NCI-H226 (cell line): ENCODE measurements at regions not wholly inside any gene's neighbourhood (a gene's known extent, or its start where the extent isn't known, plus 50 kb on each side); places are given as distances from the start of the nearest gene placed in this dataset.
"Not testable (repeated sequence)": the region's sequence is repeated elsewhere in the genome, so short reads cannot be mapped to it uniquely, and the experiment has no call there.

ENCODE experiments used
- DNase-seq: peaks from one replicate; pipeline ENCODE4 v3.0.0-alpha.2; 2015

DNA sequence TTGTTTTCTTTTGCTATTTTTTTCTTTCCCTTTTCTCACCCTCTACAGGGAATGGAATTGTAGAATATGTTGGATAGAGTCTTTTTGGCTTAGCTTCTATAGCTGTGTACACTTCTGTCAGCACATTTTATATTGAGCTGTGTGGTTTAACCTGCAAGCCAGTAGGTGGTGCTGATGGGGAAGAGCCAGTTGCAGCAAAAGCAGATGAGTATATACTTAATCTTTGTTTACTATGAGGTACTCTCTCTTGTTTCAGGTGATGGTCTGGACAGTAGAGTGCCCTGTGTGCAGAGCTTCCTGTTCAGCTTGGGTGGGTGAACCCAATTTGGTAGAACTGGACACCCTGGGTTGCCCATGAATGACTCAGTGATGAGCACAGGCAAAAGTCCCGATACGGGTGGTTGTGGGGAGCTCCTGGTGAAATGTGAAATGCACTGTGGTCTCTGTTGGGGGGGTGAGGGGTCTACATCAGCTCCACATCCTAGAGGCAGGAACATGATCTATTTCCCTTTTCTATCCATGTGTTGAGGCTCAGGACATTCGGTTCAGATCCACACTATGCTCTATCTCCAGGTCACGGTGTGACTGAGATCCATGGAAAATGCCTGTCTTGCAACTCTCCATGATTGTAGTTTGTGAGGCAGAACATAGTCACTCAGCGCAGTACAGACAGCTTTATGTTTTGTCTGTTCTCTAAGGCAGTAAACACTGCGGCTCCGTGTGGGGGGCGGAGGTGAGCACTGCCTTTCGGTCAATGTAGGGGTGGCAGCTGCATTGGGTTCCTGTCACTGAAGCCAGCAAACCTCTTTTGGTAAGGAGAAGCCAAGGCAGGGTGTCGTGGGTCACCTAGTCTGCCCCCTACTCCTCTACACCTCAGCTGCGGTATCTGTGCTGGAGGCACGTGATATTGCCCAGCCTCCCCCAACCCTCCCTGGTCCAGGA lies 353.2 kb downstream of the PRR16 start:
- DNase-seq: peak; percentile 26

DNA sequence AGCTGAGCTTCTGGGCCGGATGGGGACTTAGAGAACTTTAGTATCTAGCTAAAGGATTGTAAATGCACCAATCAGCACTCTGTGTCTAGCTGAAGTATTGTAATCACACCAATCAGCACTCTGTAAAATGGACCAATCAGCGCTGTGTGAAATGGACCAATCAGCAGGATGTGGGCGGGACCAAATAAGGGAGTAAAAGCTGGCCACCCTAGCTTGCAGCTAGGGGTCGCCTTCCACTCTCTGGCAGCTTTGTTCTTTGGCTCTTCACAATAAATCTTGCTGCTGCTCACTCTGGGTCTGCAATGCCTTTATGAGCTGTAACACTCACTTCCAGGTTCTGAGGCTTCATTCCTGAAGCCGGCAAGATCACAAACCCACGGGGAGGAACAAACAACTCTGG lies 354.0 kb downstream of the PRR16 start:
- no peak for DNase-seq

DNA sequence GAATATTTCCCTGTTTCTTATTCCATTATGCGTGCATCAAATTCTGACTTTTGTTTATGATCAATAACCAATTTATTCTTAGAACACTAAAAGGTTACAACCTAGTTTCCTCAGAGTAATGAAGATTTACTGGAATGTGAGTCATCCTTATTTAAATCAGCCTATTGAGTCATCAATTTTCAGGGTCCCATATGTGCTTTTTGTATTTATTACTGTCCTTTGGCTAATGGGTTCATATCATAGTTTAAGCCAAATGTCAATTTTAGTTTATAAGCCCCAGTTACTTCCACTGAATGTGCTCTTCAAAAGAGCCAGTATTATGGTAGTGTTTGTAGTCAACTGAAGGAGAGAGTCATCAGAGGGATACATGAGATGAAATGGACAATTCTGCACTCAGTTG lies 359.2 kb downstream of the PRR16 start:
- no peak for DNase-seq

DNA sequence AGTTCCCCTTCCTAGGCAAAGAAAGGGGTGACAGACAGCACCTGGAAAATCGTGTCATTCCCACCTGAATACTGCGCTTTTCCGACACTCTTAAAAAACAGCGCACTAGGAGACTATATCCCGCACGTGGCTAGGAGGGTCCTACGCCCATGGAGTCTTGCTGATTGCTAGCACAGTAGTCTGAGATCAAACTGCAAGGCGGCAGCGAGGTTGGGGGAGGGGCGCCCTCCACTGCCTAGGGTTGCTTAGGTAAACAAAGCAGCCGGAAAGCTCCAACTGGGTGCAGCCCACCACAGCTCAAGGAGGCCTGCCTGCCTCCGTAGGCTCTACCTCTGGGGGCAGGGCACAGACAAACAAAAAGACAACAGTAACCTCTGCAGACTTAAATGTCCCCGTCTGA lies 367.5 kb downstream of the PRR16 start:
- DNase-seq: not testable (repeated sequence)

DNA sequence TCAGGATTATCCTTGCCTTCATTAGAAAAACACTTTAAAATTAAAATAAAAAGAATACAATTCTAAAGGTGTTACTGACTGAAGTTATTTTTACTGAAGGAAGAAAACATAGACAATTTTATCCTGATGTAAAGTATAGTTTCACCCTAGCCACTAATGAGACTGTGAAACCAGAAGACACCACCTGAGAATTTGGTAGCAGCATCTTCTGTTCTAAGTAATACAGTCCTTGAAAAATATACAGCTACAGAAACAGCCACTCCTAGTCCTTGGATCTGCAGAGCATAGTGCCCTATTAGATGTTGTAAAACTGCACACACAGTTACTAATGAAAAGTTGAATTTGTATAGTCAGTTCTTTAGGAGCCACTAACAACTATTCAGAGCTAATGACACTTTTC lies 377.7 kb downstream of the PRR16 start:
- DNase-seq: no peak

DNA sequence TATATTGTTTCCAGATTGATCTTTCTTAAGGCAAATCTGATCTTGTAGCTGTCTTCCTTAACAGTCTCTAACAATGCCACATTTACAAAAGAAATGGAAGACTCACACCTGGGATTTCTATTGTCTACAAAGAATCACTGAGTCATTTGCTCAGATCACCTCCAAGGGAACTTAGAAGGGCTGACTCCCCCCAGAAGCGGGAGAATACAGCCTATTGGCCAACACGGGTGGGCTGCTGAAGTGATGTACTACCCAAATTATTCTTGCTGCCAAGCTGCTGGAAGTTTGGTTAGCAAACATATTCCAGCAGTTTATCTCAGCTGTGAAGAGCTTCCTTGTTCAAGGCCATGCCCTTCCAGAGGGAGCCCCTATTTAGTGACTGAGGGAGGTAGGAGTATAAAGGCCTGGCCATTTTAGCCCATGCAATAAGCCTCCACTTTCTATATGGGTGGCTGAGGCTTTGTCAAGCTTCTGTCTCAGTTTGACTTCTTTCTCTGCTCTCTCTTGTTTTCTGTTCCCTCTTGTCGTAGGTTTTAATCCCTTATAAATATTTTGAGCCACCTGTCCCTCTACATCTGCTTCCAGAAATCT lies 379.4 kb downstream of the PRR16 start:
- no peak for DNase-seq

DNA sequence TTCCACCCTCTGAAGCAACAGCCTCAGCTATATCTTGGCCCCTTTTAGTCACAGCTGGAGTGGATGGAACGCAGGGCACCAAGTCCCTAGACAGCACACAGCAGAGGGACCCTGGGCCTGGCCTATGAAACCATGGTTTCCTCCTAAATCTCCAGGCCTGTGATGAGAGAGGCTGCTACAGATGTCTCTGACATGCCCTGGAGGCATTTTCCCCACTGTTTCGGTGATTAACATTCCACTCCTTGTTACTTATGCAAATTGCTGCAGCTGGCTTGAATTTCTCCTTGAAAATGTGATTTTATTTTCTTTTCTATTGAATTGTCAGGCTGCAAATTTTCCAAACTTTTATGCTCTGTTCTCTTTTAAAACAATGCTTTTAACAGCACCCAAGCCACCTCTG lies 384.8 kb downstream of the PRR16 start:
- DNase-seq: no peak

DNA sequence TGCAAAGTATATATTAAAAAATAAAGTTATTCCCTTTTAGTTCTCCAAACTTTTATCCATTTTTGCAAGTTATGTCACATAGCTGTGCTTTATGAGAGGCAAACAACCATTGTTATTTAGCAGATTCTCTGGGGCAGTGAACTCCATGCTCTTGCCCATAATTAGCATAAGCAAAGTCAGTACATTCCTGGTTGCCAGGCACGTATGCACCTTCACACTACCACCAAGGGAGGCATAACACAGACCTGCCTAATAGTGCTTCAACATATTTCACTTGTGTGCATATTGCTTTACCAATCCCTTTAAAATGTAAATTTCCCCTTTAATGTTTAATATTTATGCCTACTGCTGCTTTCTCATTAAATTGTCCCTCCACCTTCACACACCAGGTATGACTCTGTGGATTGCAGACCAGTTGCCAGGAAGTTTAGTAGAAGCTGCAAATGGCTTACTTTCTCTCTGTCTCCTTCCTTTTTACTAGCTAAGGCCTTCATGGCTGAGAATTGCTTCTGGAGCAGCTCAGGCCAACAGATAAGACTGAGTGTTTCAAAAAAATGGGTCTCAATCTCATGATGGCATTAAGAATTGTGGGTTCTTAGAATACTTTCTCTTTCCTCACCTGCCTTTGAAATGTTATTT lies 388.2 kb downstream of the PRR16 start:
- DNase-seq: no peak

DNA sequence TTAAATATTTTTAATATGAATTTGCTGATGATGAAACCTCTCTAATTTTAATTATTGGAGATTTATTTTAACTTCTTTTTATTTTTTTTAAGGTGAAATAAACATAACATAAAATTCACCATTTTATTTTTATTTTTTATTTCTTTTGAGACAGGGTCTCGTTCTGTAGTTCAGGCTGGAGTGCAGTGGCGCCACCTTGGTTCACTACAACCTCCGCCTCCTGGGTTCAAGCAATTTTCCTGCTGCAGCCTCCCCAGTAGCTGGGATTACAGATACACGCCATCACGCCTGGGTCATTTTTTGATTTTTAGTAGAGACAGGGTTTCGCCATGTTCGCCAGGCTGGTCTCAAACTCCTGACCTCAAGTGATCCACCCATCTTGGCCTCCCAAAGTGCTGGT lies 402.9 kb downstream of the PRR16 start:
- no peak for DNase-seq

DNA sequence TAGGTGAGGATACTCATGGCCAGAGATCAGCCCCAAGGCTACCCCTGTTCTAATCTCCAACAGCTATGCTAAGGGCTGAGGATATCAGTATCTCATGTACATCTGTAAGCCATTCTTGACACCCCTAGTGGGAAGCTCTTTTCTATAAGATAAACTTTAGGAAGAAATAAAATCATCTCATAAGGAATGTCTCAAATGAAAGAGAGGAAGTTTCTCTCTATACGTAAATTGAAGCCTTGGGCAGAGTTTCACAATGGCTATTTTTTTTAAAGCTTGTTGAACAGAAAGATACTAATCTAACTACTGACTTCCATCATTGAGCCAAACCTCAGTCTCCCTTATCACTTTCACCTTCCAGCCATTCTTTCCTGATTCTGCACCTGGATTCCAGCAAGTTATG lies 405.7 kb downstream of the PRR16 start:
- DNase-seq: no peak

DNA sequence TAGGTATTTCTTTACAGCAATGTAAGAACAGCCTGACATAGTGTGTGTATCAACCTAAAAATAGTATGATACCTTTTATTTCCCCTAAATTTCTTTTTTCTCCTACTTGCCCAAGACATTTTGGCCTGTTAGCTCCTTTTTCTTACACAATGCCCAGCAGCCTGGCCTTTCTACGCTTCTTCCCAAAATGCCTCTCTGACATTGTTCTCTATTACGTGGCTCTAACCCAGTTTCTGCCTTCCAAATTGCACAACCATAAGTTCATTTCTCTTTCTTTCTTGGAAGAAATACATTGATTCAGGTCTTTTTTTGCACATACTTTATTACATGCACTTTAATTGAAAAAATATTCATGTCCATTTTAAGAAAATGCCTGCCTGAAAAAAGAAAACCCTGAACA lies 408.2 kb downstream of the PRR16 start:
- DNase-seq: no peak

DNA sequence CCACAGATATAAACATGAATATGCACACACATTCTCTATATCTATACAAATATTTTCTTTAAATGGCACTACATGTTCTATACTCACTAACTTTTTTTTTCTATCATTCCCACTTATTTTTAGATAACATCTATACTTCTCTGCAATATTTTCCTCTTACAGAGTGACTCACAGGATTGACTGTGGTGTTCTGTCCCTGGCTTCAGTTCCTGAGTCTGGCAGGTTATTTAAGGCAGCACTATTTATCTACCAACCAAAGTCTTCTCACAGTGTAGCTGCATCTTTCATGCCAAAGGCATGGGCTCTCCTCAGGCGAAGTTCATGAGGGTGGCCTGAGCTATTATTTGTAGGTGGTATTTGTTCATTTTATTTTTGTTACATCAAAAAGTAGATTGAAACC lies 409.0 kb downstream of the PRR16 start:
- DNase-seq: no peak

DNA sequence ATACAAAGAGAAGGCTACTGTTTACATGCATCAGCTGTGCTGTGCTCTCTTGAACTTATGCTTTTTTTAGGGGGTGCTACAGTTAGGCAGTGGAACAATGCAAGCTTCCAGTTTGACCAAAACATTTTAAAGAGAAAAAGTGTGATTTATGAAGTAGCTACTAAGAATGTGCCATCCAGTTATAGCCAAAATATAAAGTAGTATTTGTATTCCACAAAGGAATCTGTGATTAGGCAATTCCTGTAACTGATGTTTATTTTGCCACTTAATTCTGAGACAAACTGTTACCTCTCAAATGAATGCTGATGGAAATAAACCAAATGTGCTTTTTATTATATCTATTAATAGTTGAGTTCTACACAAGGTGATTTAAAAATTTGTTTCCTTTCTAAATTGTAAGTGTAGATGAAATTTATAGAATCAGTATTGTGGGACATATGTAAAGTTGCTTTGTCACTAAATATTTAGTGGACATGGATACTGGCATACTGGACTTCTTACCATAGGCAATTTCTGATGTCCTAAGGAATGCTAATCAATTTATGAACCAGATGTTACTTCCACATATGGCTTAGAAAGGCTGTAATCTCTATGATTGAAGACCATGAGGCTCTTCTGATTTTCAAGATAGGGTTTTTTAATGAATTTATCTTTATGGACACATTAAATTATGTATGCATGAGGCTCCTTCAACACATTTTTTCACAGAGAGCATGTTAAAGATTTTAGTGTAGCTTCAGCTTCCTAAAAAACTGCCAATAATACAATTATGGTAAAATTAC lies 410.2 kb downstream of the PRR16 start:
- DNase-seq: no peak

DNA sequence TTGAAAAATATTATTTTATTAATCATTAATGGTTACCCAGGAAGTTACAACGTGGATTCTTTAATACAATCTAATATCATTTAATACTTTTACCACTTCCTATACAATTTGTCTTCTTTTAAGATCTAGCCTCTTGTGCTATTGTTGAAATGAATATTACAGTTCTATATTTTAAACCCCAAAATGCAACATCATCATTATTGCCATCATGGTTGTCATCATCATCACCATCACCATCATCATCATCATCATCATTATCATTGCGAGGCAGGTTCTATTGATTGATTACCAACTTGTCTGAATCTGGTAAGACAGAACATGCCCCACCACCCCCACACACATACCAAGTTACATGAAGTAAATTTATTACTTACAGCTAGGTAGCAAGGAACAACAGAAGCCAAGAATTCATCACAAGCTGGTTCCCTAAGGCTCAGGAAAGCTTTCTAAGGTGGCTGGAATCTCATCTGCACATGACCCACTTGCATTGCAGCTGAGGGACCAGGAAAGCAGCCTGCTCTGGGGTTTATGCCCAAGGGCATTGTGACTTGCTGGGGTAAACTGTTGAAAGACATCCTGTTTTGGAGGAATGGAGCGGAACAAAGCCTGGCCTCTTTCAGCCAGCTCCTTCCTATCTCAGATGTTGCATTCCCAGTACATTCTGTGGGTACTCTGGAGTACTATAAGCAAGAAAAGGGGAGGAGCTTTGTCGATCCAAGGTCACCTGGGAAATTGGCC lies 418.1 kb downstream of the PRR16 start:
- no peak for DNase-seq

DNA sequence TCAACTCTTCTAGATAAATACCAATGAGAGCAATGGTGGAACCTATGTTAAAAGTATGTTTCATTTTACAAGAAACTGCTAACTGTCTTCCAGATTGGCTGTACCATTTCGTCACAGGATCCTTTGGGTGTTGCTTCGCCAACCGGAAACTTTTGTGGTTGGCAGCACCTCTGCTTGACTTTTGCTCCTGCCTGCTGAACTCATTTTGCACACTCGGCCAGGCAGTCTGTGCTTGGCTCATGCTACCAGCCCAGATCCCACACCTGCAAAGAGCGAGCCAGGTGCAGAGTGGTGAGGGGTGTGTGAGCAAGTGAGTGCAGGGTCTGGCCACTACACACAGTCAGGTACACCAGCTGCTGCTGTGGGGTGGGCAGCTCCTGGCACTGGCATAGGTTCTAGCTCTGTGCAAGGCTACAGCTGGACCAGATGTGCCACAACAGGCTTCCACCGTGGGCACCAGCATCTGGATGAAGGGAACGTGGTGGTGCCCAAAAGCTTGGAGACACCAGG lies 422.3 kb downstream of the PRR16 start:
- DNase-seq: no peak

DNA sequence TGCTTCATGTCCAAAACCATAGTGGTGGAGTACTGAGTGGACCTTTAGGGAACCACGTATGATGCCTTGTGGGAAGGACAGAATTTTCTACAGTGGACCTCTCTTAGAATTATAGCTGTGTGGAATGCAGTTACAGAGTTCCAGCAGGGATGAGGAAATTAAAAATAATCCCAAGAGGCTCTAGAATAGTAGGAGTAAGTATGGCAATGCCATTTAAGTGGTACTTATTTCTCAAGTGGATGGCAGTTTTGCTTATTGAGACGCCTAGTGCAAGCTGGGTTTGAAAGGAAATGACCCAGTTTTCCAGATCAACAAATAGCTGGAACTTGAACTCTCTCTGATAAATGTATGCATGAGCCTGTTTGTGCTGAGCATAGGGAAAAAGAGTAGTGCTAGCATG lies 431.6 kb downstream of the PRR16 start:
- DNase-seq: no peak

DNA sequence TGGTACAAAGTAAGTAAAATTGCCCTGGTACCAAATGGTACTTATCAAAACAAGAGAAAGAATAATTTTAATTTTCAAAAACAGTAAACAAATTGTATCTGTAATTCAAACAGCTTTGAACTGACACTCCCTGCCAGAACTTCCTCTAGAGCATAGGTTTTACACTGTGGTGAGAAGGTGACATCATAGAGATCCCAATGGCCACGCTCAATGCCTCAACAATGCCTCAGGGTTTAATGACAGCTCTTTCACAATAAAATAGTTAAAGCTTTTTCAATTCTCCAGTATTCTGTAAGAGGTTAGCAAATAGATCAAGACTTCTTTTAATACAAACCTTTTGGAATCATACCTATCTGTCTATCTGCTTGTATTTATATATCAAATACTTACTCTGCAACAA lies 437.1 kb downstream of the PRR16 start:
- DNase-seq: no peak

DNA sequence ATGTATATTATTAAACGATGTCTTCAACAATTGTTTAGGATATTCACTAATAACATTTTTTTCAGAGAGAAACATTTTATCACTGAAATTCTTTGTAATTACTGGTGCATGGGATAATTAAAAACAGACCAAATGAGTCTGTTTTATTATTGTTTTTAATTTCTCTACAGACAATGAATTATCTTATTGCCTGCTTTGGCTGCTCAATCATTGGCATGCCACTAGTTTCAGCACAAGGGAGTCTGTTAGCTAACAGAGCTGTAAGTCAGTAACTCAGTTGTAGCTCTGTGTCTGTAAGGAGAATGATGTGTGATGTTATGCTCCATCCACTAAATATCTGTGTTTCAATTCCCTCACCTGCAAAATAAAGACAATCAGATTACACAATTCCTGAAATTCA lies 443.9 kb downstream of the PRR16 start:
- no peak for DNase-seq

DNA sequence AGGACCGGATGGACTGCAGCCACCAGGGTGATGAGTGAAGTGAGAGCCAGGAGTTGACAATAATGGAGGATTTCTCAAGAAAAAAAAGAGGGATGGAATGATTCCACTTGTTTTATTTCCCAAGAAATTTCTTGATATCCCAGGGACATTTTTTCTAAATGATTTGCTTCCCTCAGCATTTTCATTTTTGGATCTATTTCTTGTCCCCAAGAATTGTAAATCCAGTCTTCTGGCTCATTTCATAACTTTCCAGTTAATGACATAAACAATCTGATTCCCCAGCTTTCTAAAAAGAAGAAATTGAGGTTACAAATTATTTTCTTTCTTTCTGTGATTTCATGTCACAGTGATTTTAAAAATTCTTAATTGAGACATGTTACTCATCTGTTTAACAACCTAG lies 446.5 kb downstream of the PRR16 start:
- DNase-seq: no peak

DNA sequence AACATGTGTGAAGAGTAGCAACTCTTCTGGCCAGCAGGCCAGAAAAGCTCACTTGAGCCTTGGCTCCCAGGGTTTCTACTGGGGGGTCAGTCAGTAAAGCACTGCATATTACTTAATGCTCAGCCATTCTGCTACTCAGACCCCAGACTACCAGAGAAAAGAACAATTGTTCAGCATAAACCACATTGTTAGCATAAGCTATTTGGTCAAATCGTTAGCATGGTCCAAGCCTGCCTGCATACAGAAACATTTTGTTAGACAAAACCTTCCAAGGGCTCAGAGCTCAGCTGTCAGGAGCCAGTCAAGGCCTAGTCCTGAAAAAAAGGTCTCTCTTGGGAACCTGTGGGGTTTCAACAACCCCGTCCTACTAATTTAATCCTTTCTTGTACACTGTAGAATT lies 449.3 kb downstream of the PRR16 start:
- DNase-seq: no peak

DNA sequence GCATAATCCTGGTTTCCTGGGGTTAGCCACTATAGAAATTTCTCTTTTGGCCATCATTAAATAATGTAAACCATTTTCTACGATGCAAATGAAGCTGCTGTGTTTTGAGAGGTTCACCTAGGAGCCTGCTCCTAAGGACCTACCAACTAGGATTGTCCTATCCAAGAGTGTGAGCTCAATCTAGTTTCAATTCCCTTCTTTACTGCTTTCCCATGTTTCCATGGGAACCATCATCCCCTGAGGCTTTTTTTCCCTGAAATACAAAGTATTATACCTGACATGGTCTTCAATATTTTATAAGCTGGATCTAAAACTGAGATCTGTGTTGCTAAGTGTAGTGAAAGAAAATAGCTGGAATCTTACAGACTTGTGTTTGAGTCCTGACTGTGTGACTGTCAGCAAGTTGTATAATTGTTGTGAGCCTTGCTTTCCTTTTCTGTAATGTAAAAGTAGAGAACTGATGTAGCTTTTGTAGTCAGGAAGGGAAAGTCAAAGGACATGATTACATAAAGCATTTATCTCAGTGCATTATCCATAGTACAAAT lies 453.2 kb downstream of the PRR16 start:
- DNase-seq: no peak

DNA sequence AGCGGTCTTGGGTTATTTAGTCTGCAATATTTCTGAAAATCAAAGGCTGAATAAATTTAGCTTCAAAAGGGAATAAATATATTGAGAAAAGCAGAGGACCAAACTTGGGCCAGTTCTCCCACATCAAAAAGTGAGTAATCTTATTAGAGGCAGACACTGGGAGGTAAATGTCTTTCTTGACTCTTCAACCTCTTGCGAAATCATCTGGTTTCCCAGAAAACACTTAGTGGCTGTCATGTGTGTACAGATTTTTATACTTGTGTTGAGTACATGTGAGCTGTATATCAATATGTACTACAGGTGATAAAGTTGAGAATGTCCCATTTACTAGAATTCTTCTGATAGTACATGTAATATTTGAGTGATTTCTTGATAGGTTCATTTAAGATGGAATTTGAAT lies 454.9 kb downstream of the PRR16 start:
- peak; percentile 42 for DNase-seq
